AG10803 (cell line): ENCODE measurements at regions not wholly inside any gene's neighbourhood (a gene's known extent, or its start where the extent isn't known, plus 50 kb on each side); places are given as distances from the start of the nearest gene placed in this dataset.

Experiments used
- DNase-seq: peaks from one replicate; pipeline ENCODE4 v3.0.0; 2010; ENCODE audit warnings: low read depth
- H3K4me3 ChIP-seq: 2 replicates; pipeline ENCODE4 v1.5.1; 2011; ENCODE audit warnings: mild to moderate bottlenecking, low read length, control low read depth
- TF ChIP-seq, protein P1 (sequence below): conservative IDR thresholded peaks from 2 replicates; pipeline ENCODE4 v1.5.1; 2011; ENCODE audit warnings: mild to moderate bottlenecking, low read length, control low read depth, inconsistent platforms

DNA sequence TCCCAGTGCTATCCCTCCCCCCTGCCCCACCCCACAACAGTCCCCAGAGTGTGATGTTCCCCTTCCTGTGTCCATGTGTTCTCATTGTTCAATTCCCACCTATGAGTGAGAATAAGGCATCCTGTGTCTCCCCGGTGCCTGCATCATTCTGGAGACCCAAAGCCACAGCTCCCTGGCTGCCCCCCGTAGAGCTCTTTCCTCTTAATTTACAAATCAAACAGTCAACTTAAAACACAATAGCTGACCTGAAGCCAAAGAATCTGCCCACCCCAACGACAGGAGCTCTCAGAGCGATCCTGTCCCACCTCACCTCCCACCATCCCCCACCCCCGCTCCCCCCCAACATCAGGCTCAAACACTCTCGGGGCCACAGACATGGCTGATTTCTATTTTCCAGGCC is 558.3 kb downstream of the BRD1 start:
- TF ChIP-seq, protein P1, sequence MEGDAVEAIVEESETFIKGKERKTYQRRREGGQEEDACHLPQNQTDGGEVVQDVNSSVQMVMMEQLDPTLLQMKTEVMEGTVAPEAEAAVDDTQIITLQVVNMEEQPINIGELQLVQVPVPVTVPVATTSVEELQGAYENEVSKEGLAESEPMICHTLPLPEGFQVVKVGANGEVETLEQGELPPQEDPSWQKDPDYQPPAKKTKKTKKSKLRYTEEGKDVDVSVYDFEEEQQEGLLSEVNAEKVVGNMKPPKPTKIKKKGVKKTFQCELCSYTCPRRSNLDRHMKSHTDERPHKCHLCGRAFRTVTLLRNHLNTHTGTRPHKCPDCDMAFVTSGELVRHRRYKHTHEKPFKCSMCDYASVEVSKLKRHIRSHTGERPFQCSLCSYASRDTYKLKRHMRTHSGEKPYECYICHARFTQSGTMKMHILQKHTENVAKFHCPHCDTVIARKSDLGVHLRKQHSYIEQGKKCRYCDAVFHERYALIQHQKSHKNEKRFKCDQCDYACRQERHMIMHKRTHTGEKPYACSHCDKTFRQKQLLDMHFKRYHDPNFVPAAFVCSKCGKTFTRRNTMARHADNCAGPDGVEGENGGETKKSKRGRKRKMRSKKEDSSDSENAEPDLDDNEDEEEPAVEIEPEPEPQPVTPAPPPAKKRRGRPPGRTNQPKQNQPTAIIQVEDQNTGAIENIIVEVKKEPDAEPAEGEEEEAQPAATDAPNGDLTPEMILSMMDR = no peak
- H3K4me3 ChIP-seq = no peak overlapping the region
- no peak for DNase-seq

DNA sequence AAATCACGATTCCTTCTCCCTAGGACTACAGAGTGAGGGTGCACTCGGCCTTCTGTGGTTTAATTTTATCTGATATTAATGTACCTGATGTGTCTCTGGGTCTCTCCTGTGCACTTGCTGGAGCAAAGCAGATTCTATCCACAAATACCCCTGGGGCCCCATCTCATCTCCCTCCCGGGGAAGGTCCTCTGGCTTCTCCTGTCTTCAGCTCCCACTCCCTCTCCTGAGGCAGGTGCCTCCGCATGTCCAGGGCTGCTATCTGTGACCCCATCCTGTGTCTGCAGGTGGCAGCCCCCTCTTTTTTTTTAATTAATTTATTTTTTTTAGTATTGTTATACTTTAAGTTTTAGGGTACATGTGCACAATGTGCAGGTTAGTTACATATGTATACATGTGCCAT is 558.7 kb downstream of the BRD1 start:
- H3K4me3 ChIP-seq = no peak overlapping the region
- no peak for DNase-seq
- TF ChIP-seq, protein P1 = no peak

DNA sequence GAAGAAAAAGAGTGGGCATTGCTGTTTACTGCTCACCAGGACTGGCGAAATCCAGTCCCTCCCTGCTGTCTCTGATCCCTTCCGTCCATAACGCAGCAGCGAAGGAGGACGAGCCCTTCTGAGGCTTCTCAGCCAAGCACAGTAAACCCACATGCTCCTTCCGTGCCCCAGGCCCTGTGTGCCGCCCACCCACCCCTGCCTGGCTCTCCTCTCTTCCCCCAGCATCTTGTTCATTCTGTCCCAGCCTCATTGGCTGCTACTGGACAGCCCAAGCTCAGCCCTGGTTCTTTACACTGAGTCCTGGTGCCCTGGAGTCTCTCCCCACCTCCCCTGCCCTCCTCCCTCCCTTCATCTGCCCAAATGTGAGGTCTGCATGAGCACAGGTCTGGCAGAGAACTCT is 559.7 kb downstream of the BRD1 start:
- H3K4me3 ChIP-seq = no peak overlapping the region
- DNase-seq = no peak
- TF ChIP-seq, protein P1 = no peak

DNA sequence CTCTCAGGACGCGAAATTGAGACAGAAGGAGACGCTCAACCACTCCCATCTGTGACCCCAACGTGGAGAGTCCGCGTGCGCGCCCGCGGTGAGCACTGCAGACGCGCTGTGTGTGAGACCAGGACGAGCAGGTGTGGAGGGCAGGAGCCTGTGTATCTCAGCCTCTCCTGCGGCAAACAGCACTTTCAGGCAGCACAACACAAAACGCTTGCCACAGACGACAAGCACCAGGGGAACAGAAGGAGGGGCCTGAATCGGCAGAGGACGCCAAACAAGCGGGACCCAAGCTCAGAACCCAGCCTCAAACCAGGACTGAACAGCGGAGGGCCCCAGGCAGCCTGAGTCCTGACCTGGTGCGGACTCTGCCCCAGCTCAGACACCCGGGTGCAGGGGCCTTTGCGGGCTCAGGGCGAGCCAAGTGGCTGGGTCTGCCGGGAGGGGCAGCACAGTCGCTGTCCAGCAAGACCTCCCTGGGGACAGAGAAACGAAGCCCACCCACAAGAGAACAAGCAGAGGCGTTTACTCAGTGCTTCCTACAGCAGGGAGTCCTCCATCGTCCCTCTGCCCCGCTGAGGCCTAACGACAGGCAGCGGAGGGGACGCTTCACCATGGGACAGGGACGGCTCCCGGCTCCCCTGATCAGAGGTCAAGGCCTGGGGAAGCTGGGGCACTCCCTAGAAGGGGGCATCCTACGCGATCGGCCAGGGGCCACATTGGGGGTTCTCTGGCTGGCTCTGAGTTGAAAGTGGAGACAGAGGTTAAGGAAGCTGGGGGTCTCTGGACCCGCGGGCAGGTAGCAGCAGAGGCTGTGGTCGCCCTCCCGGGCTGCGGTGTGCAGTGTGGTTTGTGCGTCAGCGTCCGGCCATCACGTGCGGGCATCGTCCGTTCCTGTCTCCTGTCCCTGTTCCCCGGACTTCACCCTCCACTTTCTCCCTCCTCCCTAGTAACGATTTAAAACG is 560.8 kb downstream of the BRD1 start:
- TF ChIP-seq, protein P1 = no peak
- H3K4me3 ChIP-seq = no peak overlapping the region
- no peak for DNase-seq

DNA sequence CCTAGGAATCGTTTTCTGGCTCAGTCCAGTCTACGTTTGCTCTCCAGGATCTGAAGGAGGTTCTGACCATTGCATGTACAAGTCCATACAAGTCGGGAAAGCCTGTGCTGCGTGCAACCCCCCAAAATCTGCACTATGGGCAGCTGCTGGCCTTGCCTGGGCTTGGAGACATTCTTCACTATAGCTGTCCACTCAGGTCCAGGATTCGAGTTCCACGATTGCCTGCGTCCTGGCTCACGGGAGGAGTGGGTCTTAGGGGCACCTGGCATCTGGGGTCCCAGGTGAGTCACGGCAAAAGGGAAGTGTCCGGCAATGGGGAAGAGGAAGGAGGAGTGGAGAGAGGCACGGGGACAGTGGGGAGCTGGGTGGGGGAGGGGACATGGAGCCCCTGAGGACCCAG is 563.0 kb downstream of the BRD1 start:
- no peak for DNase-seq
- no peak overlapping the region for H3K4me3 ChIP-seq
- TF ChIP-seq, protein P1 = no peak

- H3K4me3 ChIP-seq = no peak overlapping the region
- TF ChIP-seq, protein P1 = no peak
- no peak for DNase-seq
Measured at GRCh38 chr22:49263101-49263500, 564.6 kb downstream of the BRD1 start.

- TF ChIP-seq, protein P1 = no peak
- no peak for DNase-seq
- no peak overlapping the region for H3K4me3 ChIP-seq
Measured at GRCh38 chr22:49262167-49262566, 565.5 kb downstream of the BRD1 start.
